SH-SY5Y (cell line): ENCODE measurements at regions not wholly inside any gene's neighbourhood (a gene's known extent, or its start where the extent isn't known, plus 50 kb on each side); places are given as distances from the start of the nearest gene placed in this dataset.

ENCODE experiments used
- GATA2 ChIP-seq: IDR thresholded peaks from 2 replicates; pipeline ENCODE4 v1.6.1; 2011; ENCODE audit warnings: mild to moderate bottlenecking, low read depth, low read length
- GATA3 ChIP-seq: IDR thresholded peaks from 2 replicates; pipeline ENCODE4 v1.6.1; 2011; ENCODE audit warnings: low read depth, mild to moderate bottlenecking, low read length, moderate library complexity

DNA sequence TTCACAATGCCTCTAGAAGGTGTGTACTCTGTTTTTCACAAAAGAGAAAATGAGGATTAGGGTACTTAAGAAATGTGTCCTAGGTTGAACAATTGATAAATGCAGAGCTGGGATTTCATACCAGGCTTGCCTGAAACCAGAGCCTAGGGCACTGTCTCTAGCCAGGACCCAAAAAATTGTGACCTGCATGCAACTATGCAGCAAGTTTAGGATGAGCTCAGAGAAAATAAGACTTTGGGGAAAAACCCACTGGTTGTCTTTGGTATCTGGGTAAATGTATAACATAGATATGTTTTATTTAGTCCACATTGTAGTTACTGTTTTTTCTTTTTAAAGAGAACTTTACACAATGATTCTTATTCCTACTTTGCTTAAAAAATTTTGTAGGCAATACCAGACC, 177.1 kb upstream of the SEMA6A start:
- no peak for TF ChIP-seq GATA3
- TF ChIP-seq GATA2 = no peak
